SK-N-MC (cell line): ENCODE measurements at regions not wholly inside any gene's neighbourhood (a gene's known extent, or its start where the extent isn't known, plus 50 kb on each side); places are given as distances from the start of the nearest gene placed in this dataset.
"Not testable (repeated sequence)": the region's sequence is repeated elsewhere in the genome, so short reads cannot be mapped to it uniquely, and the experiment has no call there.

Source experiments
- EZH2 ChIP-seq: fragments of 200-600 bp; sonication (generic); IDR thresholded peaks from one replicate; pipeline ENCODE4 v1.6.1; 2017; ENCODE audit warnings: antibody characterized with exemption
- FOXP2 ChIP-seq: optimal IDR thresholded peaks from 2 replicates; pipeline ENCODE3; 2011; ENCODE audit warnings: mild to moderate bottlenecking, moderate library complexity; ENCODE audit not compliant: insufficient read depth; ENCODE audit errors: extremely low read length, control extremely low read depth
- POLR2AphosphoS5 ChIP-seq: IDR thresholded peaks from 2 replicates; pipeline ENCODE4 v1.6.1; 2012; ENCODE audit warnings: mild to moderate bottlenecking, low read depth, low read length, borderline replicate concordance

- not testable (repeated sequence) for TF ChIP-seq POLR2AphosphoS5, EZH2, FOXP2
Measured at GRCh38 chrX:122140219-122140618, 1043.9 kb upstream of the GRIA3 start.
